ENCODE measurements at regions not wholly inside any gene's neighbourhood (a gene's known extent, or its start where the extent isn't known, plus 50 kb on each side); places are given as distances from the start of the nearest gene placed in this dataset.

- no peaks in the 10 kb centered on the region for H3K27me3 ChIP-seq
- TF ChIP-seq, protein P1, sequence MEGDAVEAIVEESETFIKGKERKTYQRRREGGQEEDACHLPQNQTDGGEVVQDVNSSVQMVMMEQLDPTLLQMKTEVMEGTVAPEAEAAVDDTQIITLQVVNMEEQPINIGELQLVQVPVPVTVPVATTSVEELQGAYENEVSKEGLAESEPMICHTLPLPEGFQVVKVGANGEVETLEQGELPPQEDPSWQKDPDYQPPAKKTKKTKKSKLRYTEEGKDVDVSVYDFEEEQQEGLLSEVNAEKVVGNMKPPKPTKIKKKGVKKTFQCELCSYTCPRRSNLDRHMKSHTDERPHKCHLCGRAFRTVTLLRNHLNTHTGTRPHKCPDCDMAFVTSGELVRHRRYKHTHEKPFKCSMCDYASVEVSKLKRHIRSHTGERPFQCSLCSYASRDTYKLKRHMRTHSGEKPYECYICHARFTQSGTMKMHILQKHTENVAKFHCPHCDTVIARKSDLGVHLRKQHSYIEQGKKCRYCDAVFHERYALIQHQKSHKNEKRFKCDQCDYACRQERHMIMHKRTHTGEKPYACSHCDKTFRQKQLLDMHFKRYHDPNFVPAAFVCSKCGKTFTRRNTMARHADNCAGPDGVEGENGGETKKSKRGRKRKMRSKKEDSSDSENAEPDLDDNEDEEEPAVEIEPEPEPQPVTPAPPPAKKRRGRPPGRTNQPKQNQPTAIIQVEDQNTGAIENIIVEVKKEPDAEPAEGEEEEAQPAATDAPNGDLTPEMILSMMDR (IDR thresholded peaks at IDR 0.05), result no peak
- H3K4me3 ChIP-seq, result no peak overlapping the region
- H3K4me1 ChIP-seq, result no peaks in the 10 kb centered on the region
- H3K36me3 ChIP-seq, result no peaks in the 10 kb centered on the region
- no peaks in the 10 kb centered on the region for H3K9me3 ChIP-seq
- intact Hi-C loops (cut with DNase I), result no loop called here
- no peak for ATAC-seq
- no peak for DNase-seq
- no peak overlapping the region for H3K27ac ChIP-seq
Measured at GRCh38 chr10:52551046-52551445, 221.5 kb downstream of the MBL2 start.

GRCh38 chr10:52558090-52558489 is 214.5 kb downstream of the MBL2 start:
- DNase-seq (no peak), ATAC-seq (no peak)
- Histone ChIP-seq H3K4me1 (no peaks in the 10 kb centered on the region), H3K27ac (no peak overlapping the region), H3K4me3 (no peak overlapping the region), H3K36me3 (no peaks in the 10 kb centered on the region), H3K9me3 (no peaks in the 10 kb centered on the region), H3K27me3 (no peaks in the 10 kb centered on the region)
- intact Hi-C loops (cut with DNase I), result no loop called here
- TF ChIP-seq, protein P1 (IDR thresholded peaks at IDR 0.05), result no peak

DNA sequence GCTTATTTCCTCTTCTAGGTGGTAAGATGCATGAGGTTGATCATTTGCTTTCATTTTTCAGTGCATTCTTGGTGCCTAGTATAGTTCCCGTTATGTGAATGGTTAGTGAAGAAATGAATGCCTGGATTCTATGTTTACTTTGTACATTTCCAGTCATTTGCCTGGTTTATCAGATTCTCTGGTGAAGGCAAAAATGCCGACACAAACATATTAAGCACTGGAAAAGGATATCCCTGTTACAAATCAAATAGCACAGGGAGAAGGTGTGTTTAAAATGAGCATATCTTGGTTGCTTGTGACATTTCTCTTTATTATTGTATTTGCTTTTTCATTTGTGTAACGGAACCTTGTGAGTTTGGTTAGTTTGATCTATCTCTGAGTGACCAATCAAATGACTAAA is 211.3 kb downstream of the MBL2 start:
- Histone ChIP-seq H3K27me3 (no peaks in the 10 kb centered on the region), H3K4me3 (no peak overlapping the region), H3K9me3 (no peaks in the 10 kb centered on the region), H3K27ac (no peak overlapping the region), H3K4me1 (no peaks in the 10 kb centered on the region), H3K36me3 (no peaks in the 10 kb centered on the region)
- intact Hi-C loops (cut with DNase I), result no loop called here
- TF ChIP-seq, protein P1 (IDR thresholded peaks at IDR 0.05), result no peak
- ATAC-seq (no peak), DNase-seq (no peak)

DNA sequence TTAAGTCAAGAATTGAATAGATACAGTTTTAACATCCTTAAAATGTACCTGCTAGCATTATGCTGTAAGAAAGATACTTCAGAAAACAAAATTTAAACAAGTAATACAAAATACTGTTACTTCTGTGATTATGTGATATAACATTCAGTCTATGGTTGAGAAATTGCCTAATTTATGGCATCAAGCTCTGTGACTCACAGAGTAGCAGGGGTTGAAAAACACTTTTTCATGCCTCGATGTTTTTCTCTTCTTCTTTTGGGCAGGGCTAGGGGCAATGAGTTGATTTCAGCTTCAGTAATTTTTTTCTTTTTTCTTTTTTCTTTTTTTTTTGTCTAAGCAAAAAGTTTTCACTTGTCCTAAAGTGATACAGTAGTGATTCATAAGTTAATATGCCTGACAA is 209.2 kb downstream of the MBL2 start:
- DNase-seq (no peak), ATAC-seq (no peak)
- Histone ChIP-seq H3K4me1 (no peaks in the 10 kb centered on the region), H3K4me3 (no peak overlapping the region), H3K27me3 (no peaks in the 10 kb centered on the region), H3K9me3 (no peaks in the 10 kb centered on the region), H3K27ac (no peak overlapping the region), H3K36me3 (no peaks in the 10 kb centered on the region)
- TF ChIP-seq, protein P1 (IDR thresholded peaks at IDR 0.05), result no peak
- intact Hi-C loops (cut with DNase I), result no loop called here

DNA sequence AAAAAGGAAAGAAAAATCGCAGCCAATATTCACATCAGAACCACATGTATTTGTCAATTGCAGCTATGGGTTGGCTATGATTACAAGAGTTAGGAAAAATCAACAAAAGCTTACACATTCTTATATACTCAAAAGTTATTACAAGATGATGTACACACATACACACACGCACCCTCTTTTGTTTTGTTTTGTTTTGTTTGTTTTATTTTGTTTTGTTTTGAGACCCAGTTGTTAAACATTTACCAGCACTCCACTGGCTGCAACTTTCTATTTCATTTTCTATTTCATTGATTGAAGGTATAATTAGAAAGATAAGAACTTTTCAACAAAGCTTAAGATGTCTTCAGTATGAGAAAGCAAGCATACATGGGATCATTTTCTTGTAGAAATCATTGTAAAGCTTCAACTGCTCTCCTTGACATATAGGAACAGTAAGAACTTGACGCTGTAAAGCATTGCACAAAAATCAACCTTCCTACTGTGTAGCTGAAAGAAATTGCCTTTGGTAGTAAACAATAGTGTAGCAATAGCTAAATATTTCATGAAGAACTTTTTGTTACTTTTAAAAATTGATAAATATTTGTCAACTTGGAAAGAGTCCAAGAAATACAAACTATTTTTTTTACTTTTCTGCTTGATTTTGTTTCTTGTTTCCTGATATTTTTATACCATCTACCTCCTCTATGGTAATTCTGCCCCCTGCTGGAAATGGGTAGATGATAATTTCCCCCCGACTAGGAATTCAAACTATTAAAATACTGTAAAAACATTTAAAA is 205.9 kb downstream of the MBL2 start:
- ATAC-seq, result no peak
- TF ChIP-seq, protein P1 (IDR thresholded peaks at IDR 0.05), result peak; percentile 45
- intact Hi-C loops (cut with DNase I), result no loop called here
- Histone ChIP-seq H3K4me1 (no peaks in the 10 kb centered on the region), H3K27ac (no peak overlapping the region), H3K36me3 (no peaks in the 10 kb centered on the region), H3K27me3 (no peaks in the 10 kb centered on the region), H3K4me3 (no peak overlapping the region), H3K9me3 (no peaks in the 10 kb centered on the region)
- DNase-seq, result no peak

- Histone ChIP-seq H3K9me3 (no peaks in the 10 kb centered on the region), H3K27me3 (no peaks in the 10 kb centered on the region), H3K36me3 (no peaks in the 10 kb centered on the region), H3K4me1 (no peaks in the 10 kb centered on the region), H3K4me3 (no peak overlapping the region), H3K27ac (no peak overlapping the region)
- intact Hi-C loops (cut with DNase I), result no loop called here
- no peak for DNase-seq
- ATAC-seq, result no peak
- TF ChIP-seq, protein P1 (IDR thresholded peaks at IDR 0.05), result no peak
Measured at GRCh38 chr10:52567247-52567580, 205.4 kb downstream of the MBL2 start.

Data from upper lobe of right lung (tissue), 1 donor.